ENCODE measurements at regions not wholly inside any gene's neighbourhood (a gene's known extent, or its start where the extent isn't known, plus 50 kb on each side); places are given as distances from the start of the nearest gene placed in this dataset.
A peak's percentile ranks its signal among the peaks of the same experiment; 100 is the strongest.

DNA sequence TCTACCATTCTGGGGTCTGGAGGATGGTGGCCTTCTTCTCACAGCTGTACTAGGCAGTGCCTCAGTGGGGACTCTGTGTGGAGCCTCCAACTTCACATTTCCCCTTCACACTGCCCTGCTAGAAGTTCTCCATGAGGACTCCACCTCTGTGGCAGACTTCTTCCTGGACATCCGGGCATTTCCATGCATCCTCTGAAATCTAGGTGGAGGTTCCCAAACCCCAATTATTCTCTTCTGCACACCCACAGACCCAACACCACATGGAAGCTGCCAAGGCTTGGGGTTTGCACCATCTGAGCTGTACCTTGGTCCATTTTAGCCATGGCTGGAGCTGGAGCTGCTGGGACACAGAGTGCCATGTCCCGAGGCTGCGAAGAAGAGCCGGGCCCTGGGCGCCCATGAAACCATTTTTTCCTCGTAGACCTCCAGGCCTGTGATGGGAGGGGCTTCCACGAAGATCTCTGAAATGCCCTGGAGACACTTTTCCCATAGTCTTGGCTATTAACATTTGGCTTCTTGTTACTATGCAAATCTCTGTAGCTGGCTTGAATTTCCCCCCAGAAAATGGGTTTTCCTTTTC lies 170.5 kb downstream of the FOXD2 start:
- no peak for DNase-seq

DNA sequence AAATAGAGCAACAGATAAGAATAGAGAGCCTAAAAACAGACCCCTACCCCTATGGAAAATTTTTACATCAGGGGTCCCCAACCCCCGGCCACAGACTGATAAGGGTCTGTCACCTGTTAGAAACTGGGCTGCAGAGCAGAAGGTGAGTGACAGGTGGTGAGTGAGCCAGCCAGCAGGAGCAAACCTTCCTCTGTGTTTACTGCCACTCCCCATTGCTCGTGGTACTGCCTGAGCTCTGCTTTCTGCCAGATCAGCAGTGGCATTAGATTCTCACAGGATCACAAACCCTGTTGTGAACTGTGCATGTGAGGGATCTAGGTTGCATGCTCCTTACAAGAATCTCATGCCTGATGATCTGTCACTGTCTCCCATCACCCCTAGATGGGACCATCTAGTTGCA lies 174.1 kb downstream of the FOXD2 start:
- DNase-seq = no peak

DNA sequence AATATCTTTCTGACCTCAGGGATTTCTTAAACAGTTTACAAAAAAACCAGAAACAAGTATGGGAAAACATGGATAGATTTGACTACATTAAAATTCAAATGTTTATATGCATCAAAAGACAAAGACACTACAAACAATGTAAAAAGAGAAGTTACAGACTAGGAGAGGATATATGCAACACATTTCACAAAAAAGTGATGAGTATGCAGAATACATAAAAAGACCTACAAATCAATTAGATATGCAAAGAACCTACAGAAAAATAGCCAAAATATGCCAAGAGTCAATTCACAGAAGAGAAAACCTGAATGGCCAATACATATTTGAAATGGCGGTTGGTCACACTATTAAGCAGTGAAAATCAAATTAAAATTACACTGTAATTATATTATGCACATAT lies 175.0 kb downstream of the FOXD2 start:
- DNase-seq = no peak

DNA sequence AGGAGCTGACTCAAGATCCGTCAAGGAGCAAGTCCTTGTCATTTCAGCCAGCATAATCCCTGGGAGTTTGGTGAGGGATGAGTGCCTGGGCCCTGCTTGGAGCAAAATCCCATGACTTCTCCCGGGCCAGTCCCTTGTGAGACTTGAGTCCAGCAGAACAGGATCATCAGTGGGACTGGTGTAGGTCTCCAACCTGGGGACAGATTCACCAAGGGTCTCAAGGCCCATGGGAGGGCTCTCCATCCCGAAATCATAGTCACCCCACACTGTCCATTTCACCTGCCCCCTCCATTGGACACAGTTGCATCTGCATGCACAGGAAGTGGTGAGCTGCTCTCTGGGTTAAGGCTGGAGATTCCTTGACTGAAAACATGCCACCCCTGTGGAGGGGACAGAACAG lies 178.2 kb downstream of the FOXD2 start:
- DNase-seq = no peak

DNA sequence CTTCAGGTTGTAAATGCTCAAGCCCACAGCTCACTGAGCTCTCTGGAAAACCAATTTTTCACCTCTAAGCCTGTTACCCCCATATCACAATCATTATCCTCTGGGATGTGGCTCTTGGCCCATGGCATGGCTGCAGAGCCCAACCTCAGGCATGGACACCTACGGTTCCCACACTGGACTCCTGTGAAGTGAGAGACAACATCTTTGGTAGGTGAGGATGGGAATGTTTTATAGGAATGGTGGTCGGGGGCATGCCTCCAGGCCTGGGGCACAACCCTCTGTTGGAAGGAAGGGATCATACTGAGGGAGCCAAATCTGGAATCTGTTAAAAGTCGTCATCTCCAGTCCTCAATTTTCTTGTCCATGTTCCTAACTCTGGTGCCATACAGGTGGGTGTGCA lies 179.1 kb downstream of the FOXD2 start:
- no peak for DNase-seq

DNA sequence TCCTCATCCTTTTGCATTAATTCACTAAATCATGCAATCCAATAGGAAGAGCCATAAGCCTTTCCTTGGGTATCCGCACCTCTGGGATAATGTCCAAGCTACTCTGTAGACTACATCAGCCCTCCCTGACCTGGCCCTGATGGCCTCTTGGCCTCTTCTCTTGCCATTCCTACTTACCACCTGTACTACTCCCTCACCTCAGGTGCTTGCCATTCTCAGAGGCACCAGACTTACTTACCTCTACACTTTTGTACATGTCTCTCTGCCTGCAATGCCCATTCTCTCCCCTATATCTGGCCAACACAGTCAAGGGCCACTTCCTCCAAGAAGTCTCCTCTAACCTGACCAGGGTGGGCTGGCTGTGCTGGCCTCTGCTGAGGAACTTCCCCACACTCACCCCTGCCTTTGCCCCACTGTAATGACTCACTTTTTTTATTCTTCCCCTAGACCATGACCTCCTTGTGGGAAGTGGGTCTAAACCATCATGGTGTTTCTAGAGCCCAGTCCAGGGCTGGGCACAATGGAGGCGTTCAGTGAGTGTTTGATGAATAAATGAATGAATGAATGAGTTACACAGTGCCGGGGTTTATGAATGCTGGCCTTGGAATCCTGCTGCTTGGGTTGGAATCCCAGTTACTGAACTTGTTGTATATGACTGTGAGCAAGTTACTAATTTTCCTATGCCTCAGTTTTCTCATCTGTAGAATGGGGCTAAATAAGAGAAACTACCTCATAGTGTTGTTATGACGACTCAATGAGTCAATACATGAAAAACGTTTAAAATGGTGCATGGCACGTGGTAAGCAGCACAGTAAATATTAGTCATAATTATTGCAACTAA lies 179.8 kb downstream of the FOXD2 start:
- no peak for DNase-seq

DNA sequence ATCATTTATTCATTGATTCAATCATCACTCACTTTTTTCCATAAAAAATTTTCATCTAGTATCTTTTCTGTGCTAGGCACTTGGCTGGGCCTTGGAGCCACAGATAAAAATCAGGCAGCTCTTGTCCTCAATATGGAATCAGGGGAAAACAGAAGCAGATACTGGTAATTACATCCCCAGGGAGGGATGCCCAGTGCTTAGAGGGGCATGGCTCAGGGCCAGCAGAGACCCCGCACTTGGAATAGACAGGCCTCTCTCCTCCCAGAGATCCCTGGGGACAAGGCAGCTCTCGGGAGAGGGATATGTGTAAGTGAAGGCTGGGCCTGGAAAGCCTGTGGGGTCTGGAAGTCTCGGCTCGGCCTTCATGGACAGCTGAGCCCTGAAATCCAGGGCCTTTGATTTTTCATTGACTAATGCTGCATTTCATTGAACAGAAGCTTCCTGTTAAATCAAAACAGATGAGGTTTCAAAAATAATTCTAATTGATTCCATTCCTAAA lies 180.4 kb downstream of the FOXD2 start:
- DNase-seq = no peak

DNA sequence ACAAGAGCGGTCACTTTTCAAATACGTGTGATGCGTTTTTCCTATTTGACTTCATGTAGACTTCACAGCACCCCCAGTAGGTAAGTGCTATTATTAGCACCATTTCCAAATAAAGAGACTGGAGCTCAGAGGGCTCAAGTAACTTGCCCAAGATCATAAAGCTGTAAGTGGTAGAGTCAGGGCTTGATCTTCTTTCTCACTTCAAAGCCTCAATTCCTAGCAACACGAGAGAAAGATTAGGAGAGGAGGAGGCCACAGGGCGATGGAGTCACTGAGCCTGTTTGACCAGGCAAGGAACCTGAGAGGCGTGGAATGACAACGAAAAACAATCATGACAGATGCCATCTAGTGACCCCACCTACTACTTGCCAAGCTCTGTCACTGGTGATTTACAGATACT lies 181.0 kb downstream of the FOXD2 start:
- DNase-seq = no peak

DNA sequence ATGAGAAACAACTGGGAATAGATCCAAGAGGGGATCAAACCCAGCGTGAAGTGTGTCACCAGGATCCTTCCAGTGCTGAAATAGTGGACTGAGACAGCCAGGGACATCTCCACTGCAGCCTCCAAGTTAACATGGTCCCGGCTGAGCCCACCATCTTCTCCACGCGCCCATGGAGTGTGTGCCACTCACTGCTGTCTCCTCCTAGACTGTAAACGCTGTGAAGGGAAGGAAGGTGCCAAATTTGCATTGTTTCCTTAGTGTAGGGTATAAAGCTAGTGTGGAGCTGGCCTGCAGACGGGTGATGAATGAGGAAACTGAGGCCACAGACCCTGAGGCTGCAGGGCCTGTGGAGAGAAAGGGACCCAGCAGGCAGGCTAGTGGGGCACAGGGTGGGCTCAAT lies 183.6 kb downstream of the FOXD2 start:
- DNase-seq = no peak

DNA sequence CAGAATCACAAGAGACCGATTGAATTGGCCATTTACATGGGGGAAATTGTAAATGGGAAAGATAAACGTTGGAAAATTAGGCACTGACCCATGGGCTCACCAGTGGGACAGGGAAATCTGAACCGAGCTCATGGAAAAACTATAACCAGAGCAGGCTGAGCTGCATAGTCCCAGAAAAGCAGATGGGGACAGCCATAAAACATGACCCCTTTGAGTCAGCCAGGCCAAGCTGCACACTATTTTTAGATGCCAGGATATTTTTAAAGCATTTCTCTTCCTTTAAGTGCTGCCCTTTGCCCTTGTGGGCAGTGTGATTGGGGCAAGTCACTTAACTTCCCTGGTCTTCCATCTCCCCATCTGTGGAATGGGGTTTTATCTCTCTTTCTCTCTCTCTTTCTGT lies 184.1 kb downstream of the FOXD2 start:
- no peak for DNase-seq

DNA sequence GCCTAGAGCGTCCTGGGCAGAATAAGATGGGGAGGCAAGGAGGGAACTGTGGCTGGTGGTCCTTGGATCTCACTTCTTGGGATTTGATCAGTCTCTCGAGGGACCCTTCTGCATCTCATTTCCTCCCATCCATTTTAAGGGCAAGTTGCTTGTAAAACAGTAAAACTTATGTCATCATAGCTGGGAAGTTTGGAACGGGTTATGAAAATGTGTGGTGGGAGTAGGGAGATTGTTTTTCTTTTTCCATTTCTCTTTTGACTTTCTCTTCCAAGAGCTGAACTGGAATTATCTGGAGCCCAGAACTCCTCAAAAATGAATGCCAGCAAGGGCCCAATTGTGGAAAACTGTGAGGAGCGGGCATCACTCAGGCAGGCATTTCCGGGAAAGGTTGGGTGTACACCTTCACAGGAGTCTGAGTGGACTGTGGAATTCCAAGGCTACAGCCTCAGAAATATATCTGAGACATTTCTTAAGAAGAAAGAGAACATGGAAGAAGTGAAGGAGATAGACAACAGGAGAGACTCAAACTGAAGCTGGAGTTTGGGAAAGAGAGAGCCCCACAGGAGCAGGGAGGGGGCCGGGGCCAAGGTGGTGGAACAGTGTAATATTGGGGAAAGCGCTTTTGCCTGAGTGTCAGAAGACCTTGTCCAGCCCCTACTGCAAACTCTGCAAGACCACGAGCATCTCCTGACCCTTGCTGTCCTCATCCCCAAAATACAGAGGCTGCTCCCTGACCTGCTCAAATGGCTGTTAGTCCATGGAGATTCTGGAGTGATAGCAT lies 185.1 kb downstream of the FOXD2 start:
- no peak for DNase-seq

DNA sequence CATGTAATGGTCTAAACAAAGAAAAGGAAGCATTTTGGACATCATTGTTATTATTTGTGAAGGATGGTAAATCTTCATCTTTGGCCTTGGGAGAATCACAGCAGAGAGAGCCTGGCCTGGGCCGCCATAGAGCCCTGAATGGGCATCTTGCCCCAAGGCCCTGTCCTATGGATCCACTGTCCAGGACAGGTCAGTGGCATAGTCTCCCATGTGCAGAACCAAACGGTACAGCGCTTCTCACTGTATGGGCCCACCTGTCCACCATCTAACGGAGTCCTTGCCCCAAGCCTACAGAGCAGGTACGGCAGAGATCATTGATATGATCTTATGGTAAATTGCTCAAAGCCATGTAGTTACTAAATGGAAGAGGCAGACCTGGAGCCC lies 185.7 kb downstream of the FOXD2 start:
- no peak for DNase-seq

DNA sequence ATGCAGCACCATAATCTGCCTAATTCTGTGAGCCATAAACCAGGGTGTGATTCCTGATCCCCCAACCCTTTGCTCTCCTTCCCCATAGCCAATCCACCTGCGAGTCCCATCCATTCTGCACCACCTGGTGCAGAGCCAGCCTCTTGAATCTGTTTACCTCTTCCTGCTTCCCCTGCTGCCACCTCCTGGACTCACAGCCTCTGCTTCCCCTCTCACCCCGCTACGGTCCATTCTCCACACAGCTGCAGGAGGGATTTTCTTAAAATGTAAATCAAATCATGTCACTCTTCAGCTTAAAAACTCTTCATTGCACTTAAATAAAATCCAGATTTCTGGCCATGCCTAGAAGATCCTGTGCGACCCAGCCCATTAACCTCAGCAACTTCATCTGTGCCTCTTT lies 186.7 kb downstream of the FOXD2 start:
- peak; percentile 23 for DNase-seq

DNA sequence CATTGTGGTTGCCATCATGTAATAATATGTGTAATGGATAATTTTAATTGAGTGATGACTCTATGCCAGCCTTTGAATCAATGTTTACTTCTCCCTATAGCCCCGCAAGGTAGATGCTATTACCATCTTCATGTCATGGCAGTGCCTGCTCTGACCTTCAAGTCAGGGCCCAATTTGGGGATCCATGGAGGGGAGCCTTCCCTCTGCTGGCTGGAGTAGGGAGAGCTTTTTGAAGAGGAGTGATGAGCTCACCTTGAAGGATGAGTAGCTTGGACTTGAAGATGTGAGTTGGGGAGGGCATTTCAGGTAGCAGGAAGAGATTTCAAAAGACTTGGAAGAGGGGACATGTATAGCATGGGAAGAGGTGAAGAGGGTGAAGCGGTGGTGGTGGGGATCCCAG lies 189.2 kb downstream of the FOXD2 start:
- no peak for DNase-seq

DNA sequence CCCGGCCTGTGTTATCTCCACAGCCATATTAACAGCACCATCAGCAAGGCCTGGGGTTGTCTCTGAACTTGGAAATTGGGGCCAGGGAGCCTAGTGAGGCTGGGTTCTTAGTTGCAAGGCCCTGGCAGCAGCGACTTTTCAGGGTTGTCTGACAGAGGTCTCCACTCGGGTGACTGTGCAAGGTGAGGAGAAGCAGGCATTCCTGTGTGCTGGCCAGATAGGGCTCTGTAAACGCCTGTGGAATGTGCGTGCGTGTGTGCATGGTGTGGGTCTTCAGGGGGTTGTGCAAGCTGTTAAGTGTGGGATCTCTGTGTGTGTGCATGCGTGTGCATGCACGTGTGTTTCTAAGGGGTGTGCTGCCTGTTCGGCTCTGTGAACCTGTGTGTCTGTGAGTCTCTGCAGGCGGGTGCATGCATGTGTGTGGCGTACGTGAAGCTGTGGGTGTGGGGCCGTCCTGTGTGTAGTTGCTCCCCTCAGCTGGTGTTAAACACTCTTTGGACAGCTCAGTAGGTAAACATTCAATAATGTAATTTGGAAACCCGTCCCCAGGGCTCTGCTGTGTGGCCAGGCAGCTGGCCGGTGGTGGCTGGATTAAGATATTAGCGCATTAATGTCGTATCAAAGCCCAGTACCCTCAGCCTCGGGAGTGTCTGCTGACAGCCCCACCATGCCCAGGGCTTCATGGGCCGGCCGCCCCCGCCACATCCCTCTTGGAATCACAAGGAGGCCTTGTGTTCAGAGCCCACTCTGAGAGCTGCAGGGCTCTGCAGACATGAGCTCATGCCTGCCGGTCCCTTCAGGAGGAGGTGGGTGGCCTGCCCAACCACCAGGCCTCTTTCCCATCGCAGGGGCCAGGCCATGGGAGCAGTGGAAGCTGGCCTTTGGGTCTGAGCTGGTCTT lies 189.9 kb downstream of the FOXD2 start:
- DNase-seq = no peak

DNA sequence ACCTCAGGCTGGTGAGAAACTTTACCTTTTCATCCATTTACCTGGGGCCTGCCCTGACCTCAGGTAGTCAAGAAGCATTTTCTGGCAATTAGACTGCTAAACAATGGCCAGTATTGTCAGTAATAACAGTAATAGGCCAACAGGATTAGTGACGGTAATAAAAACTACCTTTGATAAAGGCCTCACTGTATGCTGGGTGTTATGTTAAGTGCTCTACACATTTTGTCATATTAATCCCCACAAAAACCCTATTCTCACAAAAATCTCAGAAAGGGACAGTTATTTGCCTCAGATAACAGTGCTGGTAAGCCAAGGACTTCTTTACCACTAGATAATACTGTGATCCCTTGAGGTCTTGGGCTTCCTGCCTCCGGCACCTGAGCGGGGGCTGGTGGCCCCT lies 191.4 kb downstream of the FOXD2 start:
- DNase-seq = no peak

DNA sequence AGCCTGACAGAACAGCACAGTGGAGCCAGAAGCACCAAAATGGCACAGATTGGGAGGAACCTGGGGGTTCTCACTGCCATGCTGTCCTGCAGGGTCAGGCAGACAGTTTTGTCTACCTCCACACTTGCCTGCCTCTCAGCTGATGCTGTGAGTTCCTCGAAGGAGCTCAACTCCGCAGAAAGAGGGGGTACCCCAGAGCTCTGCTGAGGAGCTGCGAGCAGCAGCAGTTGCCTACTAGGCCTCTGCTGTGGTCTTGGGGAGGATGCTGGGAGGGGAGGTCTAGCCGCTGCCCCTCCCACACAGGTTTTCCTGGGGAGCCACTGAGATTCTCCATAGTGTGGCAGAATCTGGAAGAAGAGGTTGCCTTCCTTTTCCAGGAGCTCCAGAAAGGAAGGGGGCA lies 192.5 kb downstream of the FOXD2 start:
- DNase-seq = no peak

DNA sequence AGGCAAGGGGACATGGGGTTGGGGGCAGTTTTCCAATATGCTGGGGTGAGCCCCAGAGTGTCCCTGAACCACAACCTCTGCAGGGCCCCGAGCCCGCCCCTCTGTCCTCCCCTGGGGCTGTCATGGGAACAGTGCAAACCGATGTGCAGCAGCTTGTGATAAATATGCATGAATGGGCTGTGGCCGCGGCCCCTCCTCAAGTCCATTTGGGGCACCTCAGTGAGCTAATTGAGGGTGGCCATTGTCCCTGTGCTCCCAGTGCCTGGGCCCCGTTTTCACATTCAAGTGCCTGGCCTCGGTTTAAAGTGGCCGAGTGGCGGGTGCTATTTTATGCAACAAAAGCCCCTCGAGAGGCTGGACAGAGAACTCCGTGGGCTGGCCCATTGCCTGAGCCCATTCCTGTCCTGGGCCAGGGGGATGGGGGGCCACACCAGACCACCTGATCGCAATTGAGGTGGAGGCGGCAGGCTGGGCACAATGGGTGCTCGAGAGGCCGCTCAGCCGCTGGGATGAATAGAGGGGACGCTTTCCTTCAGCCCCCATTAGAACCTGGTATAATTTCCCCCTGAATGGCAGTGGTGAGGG lies 193.7 kb downstream of the FOXD2 start:
- no peak for DNase-seq

DNA sequence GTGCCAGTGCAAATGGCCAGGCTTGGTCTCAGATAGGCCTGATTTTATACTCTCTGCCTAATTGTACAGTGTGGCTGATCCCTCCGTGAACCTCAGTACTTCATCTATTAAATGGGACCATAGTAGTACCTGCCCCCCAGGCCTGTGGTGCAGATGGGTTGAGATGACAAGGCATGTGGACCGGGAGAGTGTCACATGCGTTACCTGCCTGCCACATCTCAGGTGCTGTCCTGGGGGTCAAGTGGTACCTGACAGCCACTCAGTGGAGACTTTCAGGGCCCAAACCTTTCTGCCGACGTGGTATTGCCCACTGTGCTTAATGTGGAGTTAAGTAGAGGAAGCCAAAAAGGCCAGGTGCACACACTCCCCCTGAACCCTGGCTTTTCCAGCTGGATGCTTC lies 197.3 kb downstream of the FOXD2 start:
- DNase-seq = no peak

DNA sequence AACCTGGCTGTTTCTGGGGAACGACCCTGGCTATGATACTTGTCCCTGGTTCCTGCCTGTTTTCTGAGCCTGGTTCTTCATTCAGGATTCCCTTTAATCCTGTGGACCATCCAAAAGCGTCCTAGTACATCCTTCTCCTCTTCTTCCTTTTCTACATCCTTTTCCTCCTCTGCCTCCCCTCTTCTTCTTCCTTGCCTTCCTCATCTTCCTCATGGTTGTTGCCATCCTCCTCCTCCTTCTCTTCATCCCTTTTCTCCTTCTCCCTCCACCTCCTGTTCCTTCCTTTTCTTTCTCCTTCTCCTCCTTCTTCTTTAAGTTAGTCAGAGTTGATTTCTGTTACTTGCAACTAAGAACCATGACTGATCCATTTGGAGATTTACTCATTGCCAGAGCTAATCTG lies 197.8 kb downstream of the FOXD2 start:
- no peak for DNase-seq

DNA sequence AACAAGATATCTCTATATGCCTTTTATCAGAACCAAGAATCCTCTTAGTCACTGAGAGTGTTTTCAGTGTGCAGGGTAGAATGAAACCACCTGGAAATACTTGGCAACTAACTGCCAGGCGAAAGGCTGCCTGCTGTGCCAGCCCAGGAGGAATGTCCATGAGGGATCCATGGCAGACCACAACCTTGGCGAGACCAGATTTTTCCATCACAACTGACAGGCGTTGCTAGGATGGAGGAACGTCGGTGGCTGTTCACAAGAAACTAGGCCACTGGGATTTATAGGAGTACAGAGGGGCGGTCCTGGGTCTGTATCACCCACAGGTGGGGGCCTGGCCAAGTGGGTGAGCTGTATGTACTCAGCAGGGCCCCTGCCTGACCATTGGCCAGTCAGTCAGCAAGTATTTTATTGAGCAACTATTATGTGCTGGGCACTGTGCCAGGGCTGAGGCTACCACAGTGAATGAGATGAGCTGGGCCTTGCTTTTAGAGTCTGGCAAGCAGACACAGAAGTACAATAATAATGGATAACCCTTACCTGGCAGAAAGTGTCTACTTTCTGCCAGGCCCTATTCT lies 199.4 kb downstream of the FOXD2 start:
- DNase-seq = no peak

DNA sequence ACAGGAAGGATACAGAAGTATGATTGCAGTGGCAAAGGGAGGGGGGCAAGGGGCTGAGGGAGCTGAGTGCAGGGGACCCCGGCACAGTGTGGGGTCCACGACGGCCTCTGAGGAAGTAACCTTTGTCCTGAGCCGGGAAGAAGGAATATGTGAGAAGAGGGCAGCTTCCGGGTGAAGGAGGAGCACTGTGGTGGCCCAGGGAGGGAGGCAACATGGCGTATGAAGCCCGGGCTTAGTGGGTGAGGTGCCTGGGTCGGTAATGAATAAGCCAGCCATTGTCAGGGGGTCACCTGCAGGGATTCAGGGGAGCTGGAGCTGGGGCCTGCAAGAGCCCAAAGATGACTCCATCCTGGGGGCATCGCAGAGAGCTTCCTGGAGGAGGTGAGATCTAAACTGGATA lies 200.4 kb downstream of the FOXD2 start:
- no peak for DNase-seq

All from NCI-H1436 treated with DMSO at 0.1 percent for 48 hours (cell line).